ENCODE measurements at regions not wholly inside any gene's neighbourhood (a gene's known extent, or its start where the extent isn't known, plus 50 kb on each side); places are given as distances from the start of the nearest gene placed in this dataset.
"Not testable (repeated sequence)": the region's sequence is repeated elsewhere in the genome, so short reads cannot be mapped to it uniquely, and the experiment has no call there.

GRCh38 chr22:25281675-25282345 lies 62.4 kb downstream of the CRYBB2 start:
- no peak for DNase-seq

DNA sequence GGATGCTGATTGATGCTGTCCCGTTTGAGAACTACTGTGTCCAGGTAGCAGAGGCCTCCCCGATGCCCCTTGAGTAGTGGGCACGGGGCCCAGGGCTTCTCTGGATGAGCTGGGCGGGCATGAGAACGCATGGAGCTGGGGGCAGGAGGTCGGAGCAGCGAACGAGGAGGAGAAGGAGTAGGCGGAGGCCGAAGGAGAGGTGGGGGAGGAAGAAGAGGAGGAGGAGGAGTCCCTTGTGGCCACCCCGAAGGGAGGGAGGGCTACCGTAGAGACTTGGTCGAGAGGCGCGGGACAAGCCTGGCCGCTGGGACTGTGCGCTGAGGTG lies 62.9 kb downstream of the CRYBB2 start:
- DNase-seq: no peak

DNA sequence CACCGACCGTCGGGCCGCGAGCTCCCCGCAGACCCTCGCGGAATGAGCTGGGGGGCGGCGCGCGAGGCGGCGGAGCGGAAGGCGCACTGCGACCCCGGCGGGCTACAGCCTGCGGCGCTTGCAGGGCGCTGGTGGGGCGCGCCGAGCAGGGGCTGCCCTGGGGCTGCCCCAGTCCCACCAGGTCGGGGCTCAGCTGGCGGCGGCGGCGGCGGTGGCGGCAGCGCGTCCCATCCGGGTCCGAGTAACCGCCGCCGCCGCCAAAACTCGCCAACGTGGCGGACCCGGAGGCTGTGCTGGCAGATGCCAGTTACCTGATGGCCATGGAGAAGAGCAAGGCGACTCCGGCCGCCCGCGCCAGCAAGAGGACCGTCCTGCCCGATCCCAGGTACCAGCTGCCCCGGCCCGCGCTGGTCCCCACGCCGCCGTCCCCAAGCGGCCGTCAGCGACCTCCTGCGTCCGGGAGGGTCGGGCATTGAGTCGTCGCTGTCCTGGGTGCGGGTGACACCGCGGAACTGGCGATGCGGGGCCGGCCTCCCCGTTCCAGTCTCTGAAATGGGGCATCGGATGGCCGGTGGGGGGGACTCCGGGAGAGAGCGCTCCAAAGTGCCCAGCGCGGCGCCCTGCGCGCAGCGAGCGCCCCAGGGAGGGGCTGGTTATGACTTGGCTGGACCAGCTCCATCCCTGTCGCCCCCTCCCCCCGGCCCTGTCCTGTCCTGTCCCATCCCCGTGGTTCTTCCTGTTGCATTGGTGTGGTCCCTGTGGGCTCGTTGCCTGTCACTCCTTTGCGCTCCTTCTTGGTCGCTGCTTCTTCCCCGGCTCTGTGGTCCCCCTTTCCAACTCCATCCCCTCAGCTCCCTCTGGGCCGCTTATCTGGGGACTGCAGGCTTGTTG lies 63.5 kb downstream of the CRYBB2 start:
- DNase-seq: no peak

DNA sequence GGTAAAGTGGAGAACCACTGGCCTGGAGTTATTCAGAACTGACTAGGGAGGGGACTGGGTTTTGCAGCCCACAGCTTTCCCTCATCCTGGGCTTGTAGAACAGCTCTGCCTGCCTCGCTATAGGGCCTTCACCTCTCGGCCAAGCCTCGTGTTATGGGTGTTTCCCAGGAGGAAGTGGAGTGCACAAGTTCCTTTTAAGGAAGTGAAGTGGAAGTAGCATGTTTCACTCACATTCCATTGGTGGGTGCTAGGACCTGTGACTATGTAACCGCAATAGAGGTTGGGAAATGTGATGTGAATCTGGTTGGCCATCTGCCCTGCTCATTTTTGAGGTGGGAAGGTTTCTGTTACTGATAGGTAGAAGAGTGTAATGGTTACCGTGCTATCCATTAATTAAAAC lies 69.0 kb downstream of the CRYBB2 start:
- not testable (repeated sequence) for DNase-seq

DNA sequence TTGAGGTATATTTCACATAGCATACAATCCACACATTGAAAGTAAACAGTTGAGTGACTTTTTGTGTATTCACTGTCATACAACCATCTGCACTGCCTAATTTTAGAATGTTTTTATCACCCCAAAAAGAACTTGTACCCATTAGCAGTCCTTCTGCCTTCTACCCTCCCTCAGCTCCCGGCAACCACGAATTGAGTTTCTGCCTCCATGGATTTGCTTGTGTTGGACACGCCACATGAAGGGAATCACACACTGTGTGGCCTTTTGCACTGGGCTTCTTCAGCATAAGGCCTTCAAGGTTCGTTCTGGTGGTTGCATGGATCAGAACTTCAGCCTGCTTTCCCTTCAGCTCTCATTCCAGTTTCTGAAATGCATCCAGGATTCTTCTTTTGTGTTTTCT lies 82.5 kb downstream of the CRYBB2 start:
- DNase-seq: not testable (repeated sequence)

DNA sequence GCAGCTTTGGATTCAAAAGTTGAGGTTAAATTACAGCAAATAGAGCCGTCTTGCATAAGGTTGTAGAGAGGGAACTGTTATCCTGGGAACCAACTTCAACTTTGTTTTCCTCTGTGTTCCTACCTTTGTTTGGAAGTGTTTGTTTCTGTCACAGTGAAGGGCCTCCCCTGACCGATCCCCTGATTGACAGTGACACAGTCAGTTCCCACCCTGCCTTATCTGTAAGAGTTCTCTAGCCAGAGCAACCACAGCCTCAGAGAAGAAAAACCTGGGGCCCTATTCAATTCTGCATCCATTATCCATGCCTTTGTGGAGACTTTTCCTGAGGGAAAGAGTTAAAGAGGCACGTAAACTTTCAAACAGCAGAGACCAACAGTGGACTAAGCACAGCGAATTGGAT lies 90.1 kb downstream of the CRYBB2 start:
- DNase-seq: not testable (repeated sequence)

GRCh38 chr22:25311924-25312323 lies 92.5 kb downstream of the CRYBB2 start:
- DNase-seq: not testable (repeated sequence)

DNA sequence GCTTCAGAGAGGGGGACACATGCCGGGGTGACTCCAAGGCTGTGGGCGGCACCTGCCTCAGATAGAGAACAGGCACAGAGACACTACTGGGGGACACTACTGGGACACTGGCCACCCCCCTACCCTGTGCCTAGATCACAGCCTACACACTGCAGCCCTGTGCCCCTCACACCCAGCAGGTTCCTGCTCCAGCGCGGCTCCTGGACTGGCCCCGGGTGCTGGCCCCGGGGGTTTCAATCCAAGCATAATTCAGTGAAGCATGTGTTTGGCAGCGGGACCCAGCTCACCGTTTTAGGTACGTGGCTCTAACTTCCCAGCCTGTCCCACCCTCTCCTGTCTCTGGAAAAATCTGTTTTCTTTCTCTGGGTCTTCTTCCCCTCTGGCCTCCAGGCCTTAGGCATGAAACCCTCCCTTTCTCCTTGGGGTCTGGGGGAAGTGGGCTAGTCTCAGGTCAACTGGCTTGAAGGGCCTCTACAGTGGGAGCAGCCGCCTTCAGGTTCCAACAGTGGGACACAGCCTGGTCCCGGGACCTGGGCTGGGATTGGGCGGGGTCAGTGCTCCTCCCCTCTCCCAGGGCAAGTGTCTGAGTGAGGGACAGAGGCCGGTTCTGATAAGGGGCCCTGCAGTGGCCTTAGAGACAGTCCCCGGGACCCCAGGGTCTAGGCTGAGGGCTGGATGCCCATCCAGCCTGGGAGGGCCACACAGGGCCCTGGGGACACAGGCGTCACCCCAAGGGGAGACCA lies 98.8 kb downstream of the CRYBB2 start:
- no peak for DNase-seq

GRCh38 chr22:25327018-25327755 lies 107.7 kb downstream of the CRYBB2 start:
- DNase-seq: no peak

DNA sequence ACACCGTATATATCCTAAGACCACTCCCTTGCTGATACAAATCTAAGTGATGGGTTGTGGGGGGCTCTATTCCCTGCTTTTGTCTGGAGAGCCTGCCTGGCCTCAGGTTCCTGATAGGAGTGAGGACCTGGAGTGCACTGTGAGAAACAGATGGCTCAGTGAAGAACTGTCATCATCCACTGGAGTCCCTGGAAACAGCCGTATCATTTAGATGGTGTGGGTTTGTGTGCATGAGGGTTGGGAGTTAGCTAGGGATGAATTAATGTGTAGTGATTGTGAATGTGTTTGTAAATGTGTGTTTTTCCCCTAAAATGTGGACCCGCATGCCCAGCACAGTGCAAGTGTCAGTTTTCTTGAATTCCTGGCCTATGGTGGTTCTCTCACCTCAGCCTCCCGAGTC lies 111.6 kb downstream of the CRYBB2 start:
- no peak for DNase-seq

DNA sequence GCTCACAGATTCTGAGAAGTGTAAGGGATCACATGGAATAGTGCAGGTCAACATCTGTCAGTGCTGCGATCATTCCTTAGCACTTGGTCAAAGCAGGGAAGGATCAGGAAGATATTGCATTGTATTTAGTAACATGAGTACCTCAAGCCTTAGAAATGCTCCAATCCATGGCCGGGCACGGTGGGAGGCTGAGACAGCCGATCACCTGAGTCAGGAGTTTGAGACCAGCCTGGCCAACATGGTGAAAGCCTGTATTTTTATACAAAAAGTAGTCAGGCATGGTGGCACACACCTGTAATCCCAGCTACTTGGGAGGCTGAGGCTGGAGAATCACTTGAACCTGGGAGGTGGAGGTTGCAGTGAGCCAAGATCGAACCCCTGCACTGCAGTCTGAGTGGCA lies 112.5 kb downstream of the CRYBB2 start:
- DNase-seq: not testable (repeated sequence)

- DNase-seq: no peak
Measured at GRCh38 chr22:25332386-25332785, 112.9 kb downstream of the CRYBB2 start.

DNA sequence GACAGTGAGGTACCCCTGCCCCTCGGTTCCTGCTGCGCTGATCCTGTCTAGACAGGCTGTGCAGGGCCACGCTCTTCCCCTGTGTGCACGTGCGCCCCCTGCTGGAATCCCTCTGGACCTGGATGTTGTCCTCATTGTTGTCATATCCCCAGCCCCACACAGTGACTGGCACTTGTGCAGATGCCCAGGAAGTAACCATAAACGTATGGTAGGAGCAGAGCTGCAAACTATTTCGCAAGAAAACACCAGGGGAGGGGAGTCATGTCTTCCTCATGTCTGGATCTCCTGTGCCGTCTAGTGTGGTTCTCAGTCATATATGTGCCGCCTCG lies 114.7 kb downstream of the CRYBB2 start:
- peak; percentile 77 for DNase-seq

DNA sequence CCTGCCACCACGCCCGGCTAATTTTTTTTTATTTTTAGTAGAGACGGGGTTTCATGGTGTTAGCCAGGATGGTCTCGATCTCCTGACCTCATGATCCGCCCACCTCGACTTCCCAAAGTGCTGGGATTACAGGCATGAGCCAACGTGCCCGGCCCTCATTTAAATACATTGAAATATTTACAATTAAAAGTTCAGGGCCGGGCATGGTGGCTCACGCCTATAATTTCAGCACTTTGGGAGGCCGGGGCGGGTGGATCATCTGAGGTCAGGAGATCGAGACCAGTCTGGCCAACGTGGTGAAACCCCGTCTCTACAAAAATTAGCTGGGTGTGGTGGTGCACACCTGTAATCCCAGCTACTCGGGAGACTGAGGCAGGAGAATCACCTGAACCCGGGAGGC lies 115.2 kb downstream of the CRYBB2 start:
- DNase-seq: not testable (repeated sequence)

GRCh38 chr22:25335276-25335675 lies 115.8 kb downstream of the CRYBB2 start:
- not testable (repeated sequence) for DNase-seq

DNA sequence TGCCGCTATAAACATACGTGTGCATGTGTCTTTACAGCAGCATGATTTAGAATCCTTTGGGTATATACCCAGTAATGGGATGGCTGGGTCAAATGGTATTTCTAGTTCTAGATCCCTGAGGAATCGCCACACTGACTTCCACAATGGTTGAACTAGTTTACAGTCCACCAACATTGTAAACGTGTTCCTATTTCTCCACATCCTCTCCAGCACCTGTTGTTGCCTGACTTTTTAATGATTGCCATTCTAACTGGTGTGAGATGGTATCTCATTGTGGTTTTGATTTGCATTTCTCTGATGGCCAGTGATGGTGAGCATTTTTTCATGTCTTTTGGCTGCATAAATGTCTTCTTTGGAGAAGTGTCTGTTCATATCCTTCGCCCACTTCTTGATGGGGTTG lies 121.1 kb downstream of the CRYBB2 start:
- not testable (repeated sequence) for DNase-seq

DNA sequence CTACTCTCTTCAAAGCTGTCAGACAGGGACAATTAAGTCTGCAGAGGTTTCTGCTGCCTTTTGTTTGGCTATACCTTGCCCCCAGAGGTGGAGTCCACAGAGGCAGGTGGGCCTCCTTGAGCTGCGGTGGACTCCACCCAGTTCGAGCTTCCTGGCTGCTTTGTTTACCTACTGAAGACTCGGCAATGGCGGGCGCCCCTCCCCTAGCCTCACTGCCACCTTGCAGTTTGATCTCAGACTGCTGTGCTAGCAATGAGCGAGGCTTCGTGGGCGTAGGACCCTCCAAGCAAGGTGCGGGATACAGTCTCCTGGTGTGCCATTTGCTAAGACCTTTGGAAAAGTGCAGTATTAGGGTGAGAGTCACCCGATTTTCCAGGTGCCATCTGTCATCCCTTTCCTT lies 124.9 kb downstream of the CRYBB2 start:
- DNase-seq: not testable (repeated sequence)

DNA sequence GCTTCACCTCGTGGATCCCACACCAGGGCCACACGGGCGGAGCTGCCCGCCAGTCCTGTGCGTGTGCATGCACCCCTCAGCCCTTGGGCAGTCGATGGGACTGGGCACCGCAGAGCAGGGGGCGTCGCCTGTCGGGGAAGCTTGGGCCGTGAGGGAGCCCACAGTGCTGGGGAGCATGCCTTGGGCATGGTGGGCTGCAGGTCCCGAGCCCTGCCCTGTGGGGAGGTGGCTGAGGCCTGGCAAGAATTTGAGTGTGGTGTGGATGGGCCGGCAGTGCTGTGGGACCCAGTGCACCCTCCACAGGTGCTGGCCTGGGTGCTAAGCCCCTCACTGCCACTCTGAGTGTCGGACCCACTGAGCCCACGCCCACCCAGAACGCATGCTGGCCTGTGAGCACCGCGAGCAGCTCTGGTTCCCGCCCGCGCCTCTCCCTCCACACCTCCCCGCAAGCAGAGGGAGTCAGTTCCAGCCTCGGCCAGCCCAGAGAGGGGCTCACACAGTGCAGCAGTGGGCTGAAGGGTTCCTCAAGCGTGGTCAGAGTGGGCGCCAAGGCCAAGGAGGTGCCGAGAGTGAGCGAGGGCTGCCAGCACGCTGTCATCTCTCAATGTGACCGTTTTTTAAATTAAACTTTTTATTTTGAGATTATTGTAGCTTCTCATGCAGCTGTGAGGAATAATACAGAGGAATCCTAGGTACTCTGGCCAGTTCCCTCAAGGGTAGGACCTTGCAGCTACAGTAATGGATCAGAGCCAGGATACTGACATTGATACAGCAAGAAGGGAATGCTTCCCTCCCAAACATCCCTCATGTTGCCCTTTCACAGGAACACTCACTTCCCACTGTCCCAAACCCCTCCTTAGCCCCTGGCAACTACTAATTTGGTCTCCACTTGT lies 127.7 kb downstream of the CRYBB2 start:
- no peak for DNase-seq

- DNase-seq: no peak
Measured at GRCh38 chr22:25347752-25348102, 128.3 kb downstream of the CRYBB2 start.

- no peak for DNase-seq
Measured at GRCh38 chr22:25348391-25348790, 129.0 kb downstream of the CRYBB2 start.

GRCh38 chr22:25348996-25349395 lies 129.6 kb downstream of the CRYBB2 start:
- not testable (repeated sequence) for DNase-seq

DNA sequence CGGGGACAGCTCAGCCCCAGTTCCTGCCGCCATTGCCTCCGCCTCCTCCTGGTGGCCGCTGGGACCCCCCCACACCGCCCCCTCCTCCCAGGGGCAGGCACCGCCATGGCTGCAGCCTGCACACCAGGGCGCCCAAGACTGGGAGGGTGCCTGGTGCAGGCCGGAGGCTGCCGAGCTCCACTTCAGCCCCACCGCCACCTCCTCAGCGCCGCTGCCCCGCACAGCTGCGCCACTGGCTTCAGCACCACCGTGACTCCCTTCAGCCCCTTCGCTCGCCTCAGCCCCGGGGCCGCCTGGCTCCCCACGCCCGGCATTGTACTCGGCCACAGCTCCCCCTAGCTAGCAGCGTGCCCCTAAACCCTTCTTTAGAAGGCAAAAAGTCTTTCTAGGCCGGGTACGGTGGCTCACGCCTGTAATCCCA lies 131.1 kb downstream of the CRYBB2 start:
- no peak for DNase-seq
